HL-60 (cell line): ENCODE measurements at regions not wholly inside any gene's neighbourhood (a gene's known extent, or its start where the extent isn't known, plus 50 kb on each side); places are given as distances from the start of the nearest gene placed in this dataset.

Source experiments
- DNase-seq, 2 experiments: peaks; one replicate each; pipeline ENCODE4 v3.0.0-alpha.2; 2010 to 2020; ENCODE audit warnings: low read depth in 1 of 2, low spot score in 1 of 2
- H3K27ac ChIP-seq: fragments of 250-450 bp; sonication (Bioruptor Pico); replicated peaks from 2 replicates; pipeline ENCODE4 v1.5.1; 2020; ENCODE audit warnings: mild to moderate bottlenecking, moderate library complexity
- H3K27me3 ChIP-seq: fragments of 250-450 bp; sonication (Bioruptor Pico); 2 replicates; pipeline ENCODE4 v1.5.1; 2021; ENCODE audit warnings: mild to moderate bottlenecking, moderate library complexity; ENCODE audit not compliant: insufficient read depth, poor library complexity, severe bottlenecking
- H3K4me3 ChIP-seq: replicated peaks from 2 replicates; pipeline ENCODE4 v1.5.1; 2011; ENCODE audit warnings: mild to moderate bottlenecking, control low read depth, low read length; ENCODE audit not compliant: insufficient read depth
- CTCF ChIP-seq: IDR thresholded peaks from one replicate; pipeline ENCODE4 v1.5.1; 2011; ENCODE audit warnings: low read length, control low read depth, inconsistent platforms; ENCODE audit not compliant: insufficient read depth
- GABPA ChIP-seq: IDR thresholded peaks from 2 replicates; pipeline ENCODE4 v1.6.1; 2012; ENCODE audit warnings: low read depth
- POLR2AphosphoS5 ChIP-seq: IDR thresholded peaks from 2 replicates; pipeline ENCODE4 v1.6.1; 2012; ENCODE audit warnings: low read depth
- SPI1 ChIP-seq: IDR thresholded peaks from 2 replicates; pipeline ENCODE4 v1.6.1; 2012; ENCODE audit warnings: low read depth, mild to moderate bottlenecking, borderline replicate concordance
- TF ChIP-seq, protein P1 (sequence below): IDR thresholded peaks from 2 replicates; pipeline ENCODE4 v1.6.1; 2012; ENCODE audit warnings: low read depth; ENCODE audit not compliant: insufficient replicate concordance

DNA sequence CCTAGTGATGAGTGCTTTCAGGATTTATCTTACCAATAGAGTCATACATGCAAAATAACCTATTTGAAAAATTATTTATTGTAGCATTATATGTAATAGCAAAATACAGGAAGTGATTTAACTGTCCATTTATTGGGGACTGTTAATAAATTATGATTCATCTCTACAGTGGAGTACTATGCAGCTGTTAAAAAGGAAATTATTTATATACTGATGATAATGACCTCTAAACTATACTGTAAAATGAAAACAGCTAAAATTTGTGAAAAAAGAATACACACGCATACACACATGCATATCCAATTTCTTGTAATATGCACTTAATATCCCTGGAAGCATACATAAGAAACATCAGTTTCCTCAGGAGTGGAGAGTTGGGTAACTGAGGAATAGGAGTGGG lies 58.0 kb upstream of the PALM2AKAP2 start:
- Histone ChIP-seq H3K27ac (no peak overlapping the region), H3K27me3 (no peaks in the 10 kb centered on the region), H3K4me3 (no peak overlapping the region)
- DNase-seq = no peak
- TF ChIP-seq GABPA (no peak), POLR2AphosphoS5 (no peak), CTCF (no peak), SPI1 (no peak)
- TF ChIP-seq, protein P1, sequence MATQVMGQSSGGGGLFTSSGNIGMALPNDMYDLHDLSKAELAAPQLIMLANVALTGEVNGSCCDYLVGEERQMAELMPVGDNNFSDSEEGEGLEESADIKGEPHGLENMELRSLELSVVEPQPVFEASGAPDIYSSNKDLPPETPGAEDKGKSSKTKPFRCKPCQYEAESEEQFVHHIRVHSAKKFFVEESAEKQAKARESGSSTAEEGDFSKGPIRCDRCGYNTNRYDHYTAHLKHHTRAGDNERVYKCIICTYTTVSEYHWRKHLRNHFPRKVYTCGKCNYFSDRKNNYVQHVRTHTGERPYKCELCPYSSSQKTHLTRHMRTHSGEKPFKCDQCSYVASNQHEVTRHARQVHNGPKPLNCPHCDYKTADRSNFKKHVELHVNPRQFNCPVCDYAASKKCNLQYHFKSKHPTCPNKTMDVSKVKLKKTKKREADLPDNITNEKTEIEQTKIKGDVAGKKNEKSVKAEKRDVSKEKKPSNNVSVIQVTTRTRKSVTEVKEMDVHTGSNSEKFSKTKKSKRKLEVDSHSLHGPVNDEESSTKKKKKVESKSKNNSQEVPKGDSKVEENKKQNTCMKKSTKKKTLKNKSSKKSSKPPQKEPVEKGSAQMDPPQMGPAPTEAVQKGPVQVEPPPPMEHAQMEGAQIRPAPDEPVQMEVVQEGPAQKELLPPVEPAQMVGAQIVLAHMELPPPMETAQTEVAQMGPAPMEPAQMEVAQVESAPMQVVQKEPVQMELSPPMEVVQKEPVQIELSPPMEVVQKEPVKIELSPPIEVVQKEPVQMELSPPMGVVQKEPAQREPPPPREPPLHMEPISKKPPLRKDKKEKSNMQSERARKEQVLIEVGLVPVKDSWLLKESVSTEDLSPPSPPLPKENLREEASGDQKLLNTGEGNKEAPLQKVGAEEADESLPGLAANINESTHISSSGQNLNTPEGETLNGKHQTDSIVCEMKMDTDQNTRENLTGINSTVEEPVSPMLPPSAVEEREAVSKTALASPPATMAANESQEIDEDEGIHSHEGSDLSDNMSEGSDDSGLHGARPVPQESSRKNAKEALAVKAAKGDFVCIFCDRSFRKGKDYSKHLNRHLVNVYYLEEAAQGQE = no peak

GRCh38 chr9:109723781-109724180 lies 56.2 kb upstream of the PALM2AKAP2 start:
- TF ChIP-seq SPI1 = no peak
- no peak for TF ChIP-seq CTCF
- TF ChIP-seq, protein P1 = no peak
- TF ChIP-seq POLR2AphosphoS5 = no peak
- no peak for TF ChIP-seq GABPA
- Histone ChIP-seq H3K27me3 (no peaks in the 10 kb centered on the region), H3K4me3 (no peak overlapping the region), H3K27ac (no peak overlapping the region)
- no peak for DNase-seq

- no peak overlapping the region for H3K27ac ChIP-seq
- TF ChIP-seq POLR2AphosphoS5 = no peak
- TF ChIP-seq SPI1 = no peak
- TF ChIP-seq CTCF = no peak
- no peak for TF ChIP-seq GABPA
- TF ChIP-seq, protein P1 = no peak
- H3K4me3 ChIP-seq = no peak overlapping the region
- DNase-seq = no peak
- peaks cover 3% of the 10 kb centered on the region for H3K27me3 ChIP-seq
Observed at GRCh38 chr9:109725460-109725859, 54.5 kb upstream of the PALM2AKAP2 start.
